LNCaP clone FGC (cell line): ENCODE measurements at regions not wholly inside any gene's neighbourhood (a gene's known extent, or its start where the extent isn't known, plus 50 kb on each side); places are given as distances from the start of the nearest gene placed in this dataset.

Experiments
- DNase-seq: peaks from one replicate; pipeline ENCODE4 v3.0.0-alpha.2; 2011; ENCODE audit warnings: low read depth
- H3K4me3 ChIP-seq: 2 replicates; pipeline ENCODE4 v1.5.1; 2011; ENCODE audit warnings: mild to moderate bottlenecking, low read depth, low read length, control low read depth
- CTCF ChIP-seq: IDR thresholded peaks from 2 replicates; pipeline ENCODE4 v1.5.1; 2012; ENCODE audit warnings: mild to moderate bottlenecking; ENCODE audit not compliant: control insufficient read depth, insufficient read depth; ENCODE audit errors: extremely low read depth

- H3K4me3 ChIP-seq = no peak overlapping the region
- DNase-seq = no peak
- no peak for TF ChIP-seq CTCF
These were observed 1242.3 kb upstream of the CELF4 start for GRCh38 chr18:38807915-38808314.

GRCh38 chr18:38805256-38805655, 1239.7 kb upstream of the CELF4 start:
- no peak overlapping the region for H3K4me3 ChIP-seq
- no peak for TF ChIP-seq CTCF
- DNase-seq = no peak

- TF ChIP-seq CTCF = no peak
- no peak overlapping the region for H3K4me3 ChIP-seq
- no peak for DNase-seq
These were observed 1236.0 kb upstream of the CELF4 start for GRCh38 chr18:38801640-38802039.

GRCh38 chr18:38796762-38797161, 1231.2 kb upstream of the CELF4 start:
- no peak for TF ChIP-seq CTCF
- H3K4me3 ChIP-seq = no peak overlapping the region
- DNase-seq = peak; percentile 81

- no peak for TF ChIP-seq CTCF
- DNase-seq = no peak
- no peak overlapping the region for H3K4me3 ChIP-seq
These were observed 1227.1 kb upstream of the CELF4 start for GRCh38 chr18:38792731-38793130.

- DNase-seq = no peak
- TF ChIP-seq CTCF = no peak
- H3K4me3 ChIP-seq = no peak overlapping the region
These were observed 1225.2 kb upstream of the CELF4 start for GRCh38 chr18:38790786-38791185.

- peak; percentile 27 for TF ChIP-seq CTCF
- no peak overlapping the region for H3K4me3 ChIP-seq
- DNase-seq = no peak
These were observed 1224.7 kb upstream of the CELF4 start for GRCh38 chr18:38790303-38790702.
